ENCODE measurements at regions not wholly inside any gene's neighbourhood (a gene's known extent, or its start where the extent isn't known, plus 50 kb on each side); places are given as distances from the start of the nearest gene placed in this dataset.

GRCh38 chr4:63583561-63583960 lies 825.7 kb downstream of the TECRL start:
- TF ChIP-seq CTCF (IDR thresholded peaks at IDR 0.05), result no peak
- no peak for TF ChIP-seq POLR2A (IDR thresholded peaks at IDR 0.05)

Measured in testis (tissue), 2 donors.